ENCODE measurements at regions not wholly inside any gene's neighbourhood (a gene's known extent, or its start where the extent isn't known, plus 50 kb on each side); places are given as distances from the start of the nearest gene placed in this dataset.

- DNase-seq: no peak
Observed at GRCh38 chr2:160925956-160926355, 234.3 kb upstream of the TANK start.

- no peak for DNase-seq
Observed at GRCh38 chr2:160927324-160927723, 232.9 kb upstream of the TANK start.

GRCh38 chr2:160928854-160929301 lies 231.3 kb upstream of the TANK start:
- no peak for DNase-seq

GRCh38 chr2:160931531-160931930 lies 228.7 kb upstream of the TANK start:
- DNase-seq: no peak

- no peak for DNase-seq
Observed at GRCh38 chr2:160932960-160933359, 227.3 kb upstream of the TANK start.

- no peak for DNase-seq
Observed at GRCh38 chr2:160934263-160934662, 226.0 kb upstream of the TANK start.

- no peak for DNase-seq
Observed at GRCh38 chr2:160934991-160935390, 225.2 kb upstream of the TANK start.

- DNase-seq: no peak
Observed at GRCh38 chr2:160936044-160936806, 224.0 kb upstream of the TANK start.

GRCh38 chr2:160940271-160940670 lies 220.0 kb upstream of the TANK start:
- DNase-seq: no peak

GRCh38 chr2:160940699-160941098 lies 219.5 kb upstream of the TANK start:
- no peak for DNase-seq

GRCh38 chr2:160941290-160941846 lies 218.9 kb upstream of the TANK start:
- DNase-seq: no peak

GRCh38 chr2:160942476-160943142 lies 217.6 kb upstream of the TANK start:
- DNase-seq: no peak

- no peak for DNase-seq
Observed at GRCh38 chr2:160943414-160943813, 216.8 kb upstream of the TANK start.

- DNase-seq: no peak
Observed at GRCh38 chr2:160952464-160953254, 207.6 kb upstream of the TANK start.

GRCh38 chr2:160955578-160955977 lies 204.7 kb upstream of the TANK start:
- DNase-seq: no peak

- no peak for DNase-seq
Observed at GRCh38 chr2:160956243-160956802, 203.9 kb upstream of the TANK start.

- no peak for DNase-seq
Observed at GRCh38 chr2:160963957-160964356, 196.3 kb upstream of the TANK start.

GRCh38 chr2:160967523-160967922 lies 192.7 kb upstream of the TANK start:
- DNase-seq: no peak

- no peak for DNase-seq
Observed at GRCh38 chr2:160968183-160968582, 192.0 kb upstream of the TANK start.

- no peak for DNase-seq
Observed at GRCh38 chr2:160970052-160970965, 189.9 kb upstream of the TANK start.

- no peak for DNase-seq
Observed at GRCh38 chr2:160973991-160974390, 186.2 kb upstream of the TANK start.

GRCh38 chr2:160974803-160975202 lies 185.4 kb upstream of the TANK start:
- no peak for DNase-seq

Measured in NCI-H2081 treated with DMSO at 0.1 percent for 48 hours (cell line).